ENCODE measurements at regions not wholly inside any gene's neighbourhood (a gene's known extent, or its start where the extent isn't known, plus 50 kb on each side); places are given as distances from the start of the nearest gene placed in this dataset.

DNA sequence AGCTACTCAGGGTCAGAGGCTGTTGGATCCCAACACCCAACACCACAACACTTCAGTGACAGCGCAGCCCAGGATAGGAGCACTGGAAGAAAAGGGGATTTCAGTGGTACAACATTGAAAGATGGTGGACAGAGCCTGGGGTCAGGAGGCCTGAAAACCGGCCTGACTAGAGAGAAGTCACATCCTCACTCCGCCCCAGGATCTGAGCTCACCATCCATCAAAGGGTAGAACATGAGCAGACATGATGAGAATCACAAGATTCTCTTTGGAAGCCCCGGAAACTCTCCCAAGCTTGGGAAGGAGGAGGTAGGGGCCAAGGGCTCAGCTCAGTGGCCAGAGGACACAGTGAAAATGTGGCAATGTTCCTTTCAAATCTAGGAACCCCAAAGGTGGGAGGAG is 271.3 kb downstream of the NPHP4 start:
- Histone ChIP-seq H3K9ac (ENCODE audit: low read length) (no peak overlapping the region), H3K27me3 (ENCODE audit: insufficient read depth, low read length) (no peaks in the 10 kb centered on the region), H3K4me3 (replicated peaks in 1 of 2; ENCODE audit: low read depth in 1 of 2, low read length in 2 of 2) (no peak overlapping the region), H3K4me2 (ENCODE audit: low read length) (no peak overlapping the region), H4K20me1 (ENCODE audit: insufficient read depth) (no peaks in the 10 kb centered on the region), H3K79me2 (ENCODE audit: insufficient read depth, low read length) (no peaks in the 10 kb centered on the region), H3K36me3 (ENCODE audit: control insufficient read depth in 1 of 2, insufficient read depth in 2 of 2, low read length in 2 of 2) (no peaks in the 10 kb centered on the region), H3K4me1 (ENCODE audit: control insufficient read depth in 1 of 2, insufficient read depth in 2 of 2, low read length in 2 of 2) (peaks cover 3 to 13% of the 10 kb centered on the region in 2 experiments; a peak in 3 of 4 replicates), H3K27ac (ENCODE audit: low read depth, low read length) (no peak overlapping the region), H3K9me2 (ENCODE audit: insufficient read depth) (no peaks in the 10 kb centered on the region), H2AFZ (ENCODE audit: low read depth, low read length, poor library complexity, severe bottlenecking) (no peak overlapping the region), H3K9me3 (ENCODE audit: control insufficient read depth in 1 of 2, insufficient read depth in 1 of 2, low read depth in 1 of 2, low read length in 2 of 2) (no peaks in the 10 kb centered on the region)
- no TSS peak for BruUV-seq (replicated peaks)
- ATAC-seq (no peak), DNase-seq (ENCODE audit: low read depth, low spot score) (no peak)
- intact Hi-C loops (cut with micrococcal nuclease) = no loop called here
- POLR2A ChIA-PET = no interaction called here
- TF ChIP-seq SIN3A (IDR thresholded peaks at IDR 0.05; ENCODE audit: low read depth) (no peak), CEBPB (IDR thresholded peaks at IDR 0.05; ENCODE audit: low read depth) (no peak), YY1 (IDR thresholded peaks at IDR 0.05; ENCODE audit: extremely low read depth, insufficient replicate concordance, low read depth, low read length) (no peak), TCF7L2 (IDR thresholded peaks at IDR 0.05; ENCODE audit: borderline replicate concordance, extremely low read depth, insufficient read depth, insufficient read length) (no peak), EZH2phosphoT487 (IDR thresholded peaks at IDR 0.05; ENCODE audit: borderline replicate concordance) (no peak), EGR1 (IDR thresholded peaks at IDR 0.05; ENCODE audit: low read depth) (no peak), ZNF274 (IDR thresholded peaks at IDR 0.05; ENCODE audit: low read depth, low read length) (no peak), RAD21 (IDR thresholded peaks at IDR 0.05; ENCODE audit: low read depth) (no peak), SRF (IDR thresholded peaks at IDR 0.05; ENCODE audit: low read depth) (no peak)
- TF ChIP-seq, protein P1, sequence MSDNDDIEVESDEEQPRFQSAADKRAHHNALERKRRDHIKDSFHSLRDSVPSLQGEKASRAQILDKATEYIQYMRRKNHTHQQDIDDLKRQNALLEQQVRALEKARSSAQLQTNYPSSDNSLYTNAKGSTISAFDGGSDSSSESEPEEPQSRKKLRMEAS (IDR thresholded peaks at IDR 0.05) = no peak
- TF ChIP-seq, protein P2, sequence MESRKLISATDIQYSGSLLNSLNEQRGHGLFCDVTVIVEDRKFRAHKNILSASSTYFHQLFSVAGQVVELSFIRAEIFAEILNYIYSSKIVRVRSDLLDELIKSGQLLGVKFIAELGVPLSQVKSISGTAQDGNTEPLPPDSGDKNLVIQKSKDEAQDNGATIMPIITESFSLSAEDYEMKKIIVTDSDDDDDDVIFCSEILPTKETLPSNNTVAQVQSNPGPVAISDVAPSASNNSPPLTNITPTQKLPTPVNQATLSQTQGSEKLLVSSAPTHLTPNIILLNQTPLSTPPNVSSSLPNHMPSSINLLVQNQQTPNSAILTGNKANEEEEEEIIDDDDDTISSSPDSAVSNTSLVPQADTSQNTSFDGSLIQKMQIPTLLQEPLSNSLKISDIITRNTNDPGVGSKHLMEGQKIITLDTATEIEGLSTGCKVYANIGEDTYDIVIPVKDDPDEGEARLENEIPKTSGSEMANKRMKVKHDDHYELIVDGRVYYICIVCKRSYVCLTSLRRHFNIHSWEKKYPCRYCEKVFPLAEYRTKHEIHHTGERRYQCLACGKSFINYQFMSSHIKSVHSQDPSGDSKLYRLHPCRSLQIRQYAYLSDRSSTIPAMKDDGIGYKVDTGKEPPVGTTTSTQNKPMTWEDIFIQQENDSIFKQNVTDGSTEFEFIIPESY (IDR thresholded peaks at IDR 0.05; ENCODE audit: extremely low read depth, insufficient replicate concordance, low read length) = no peak
- RAD21 ChIA-PET (ENCODE audit: low non-redundant PET in 1 of 2, low total read pairs in 2 of 2, uncharacterized antibody in 2 of 2, unreplicated experiment in 2 of 2) = no interaction called here
- CTCF ChIA-PET = no interaction called here

Data from HCT116 (cell line).